ENCODE measurements at regions not wholly inside any gene's neighbourhood (a gene's known extent, or its start where the extent isn't known, plus 50 kb on each side); places are given as distances from the start of the nearest gene placed in this dataset.
"Not testable (repeated sequence)": the region's sequence is repeated elsewhere in the genome, so short reads cannot be mapped to it uniquely, and the experiment has no call there.

DNA sequence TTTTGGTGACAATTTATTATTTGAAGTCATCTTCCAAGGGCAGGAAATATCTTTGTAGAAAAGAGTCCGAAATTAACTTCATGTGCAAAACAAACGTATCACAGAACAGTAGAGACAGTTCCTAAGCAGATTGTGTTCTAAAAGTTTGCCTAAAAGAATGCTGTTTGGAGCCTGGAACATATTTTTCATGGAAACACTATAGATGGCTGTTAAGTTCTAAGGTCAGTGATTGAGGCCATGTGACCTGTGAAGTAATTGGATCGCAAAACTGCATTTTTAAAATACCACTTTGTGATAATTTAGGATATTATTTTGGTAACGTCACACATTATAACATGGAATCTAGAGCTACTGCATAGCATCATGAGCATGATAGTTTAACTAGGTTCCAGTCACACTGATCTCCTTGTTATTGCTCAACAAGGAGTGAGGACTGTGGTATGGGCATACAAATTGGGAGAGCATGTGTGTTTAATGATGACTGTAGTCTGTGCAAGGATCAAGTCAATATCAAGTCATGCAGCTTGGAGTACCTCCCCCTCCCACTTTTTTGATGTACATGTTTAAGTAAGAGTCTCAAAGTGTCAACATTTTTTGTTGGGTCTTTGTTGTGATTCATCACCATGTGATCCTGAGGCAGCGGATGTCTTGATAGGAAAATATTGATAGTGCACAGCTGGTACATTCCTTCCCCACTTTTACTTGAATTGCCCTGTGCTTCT, 609.3 kb upstream of the CITED2 start:
- no peak for DNase-seq
- in situ Hi-C loops (cut with MboI; ENCODE audit: low pct_unique_long_range_greater_than_20kb, low sequenced_read_pairs): no loop called here

DNA sequence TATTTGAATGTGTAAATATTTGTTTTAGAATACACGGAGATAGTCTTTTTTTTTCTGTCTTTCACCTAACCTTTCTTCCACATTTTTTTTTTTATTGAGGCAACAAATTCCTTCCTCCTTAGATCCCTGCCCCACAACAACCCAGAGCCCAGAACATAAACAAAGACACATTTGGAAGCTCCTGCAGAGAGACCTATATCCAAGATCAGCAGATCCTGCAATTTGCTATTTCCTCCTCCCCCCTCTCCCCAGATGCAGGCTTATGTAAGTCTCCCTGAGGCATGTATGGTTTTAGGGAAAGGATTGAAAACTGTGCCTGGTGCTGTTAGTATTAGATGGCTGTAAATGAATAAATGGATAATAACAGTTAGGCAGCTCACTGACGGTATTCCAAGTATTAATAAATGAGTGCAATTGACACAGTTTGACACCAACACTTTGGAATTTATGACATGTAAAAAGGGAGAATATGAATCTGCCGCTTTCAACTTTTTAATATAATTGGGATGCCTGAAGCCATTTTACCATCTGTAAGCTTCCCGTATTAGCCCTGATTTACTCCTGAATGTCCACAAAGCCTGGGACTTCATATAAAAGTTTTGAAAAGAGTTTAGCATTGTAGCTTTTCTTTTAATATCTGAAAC, 608.3 kb upstream of the CITED2 start:
- no peak for DNase-seq
- in situ Hi-C loops (cut with MboI; ENCODE audit: low pct_unique_long_range_greater_than_20kb, low sequenced_read_pairs): no loop called here

DNA sequence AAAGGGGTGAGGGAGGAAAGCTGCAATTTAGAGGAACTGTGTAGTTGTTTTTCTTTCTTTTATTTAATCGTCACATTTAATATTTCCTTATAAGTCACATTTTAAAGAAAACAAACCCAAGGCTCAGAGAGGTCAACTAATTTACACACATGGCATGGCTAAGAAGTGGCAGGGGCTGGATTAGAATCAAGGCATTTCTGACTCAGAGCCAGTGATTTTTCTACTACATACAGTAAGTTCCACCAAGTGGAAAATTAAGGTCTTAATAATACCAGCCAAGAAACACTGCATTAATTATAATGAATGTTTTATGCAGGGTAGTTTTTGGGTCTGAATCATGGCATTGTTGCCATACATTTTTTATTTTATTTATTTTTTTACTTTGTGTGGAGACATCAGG, 607.7 kb upstream of the CITED2 start:
- in situ Hi-C loops (cut with MboI; ENCODE audit: low pct_unique_long_range_greater_than_20kb, low sequenced_read_pairs): no loop called here
- DNase-seq: no peak

DNA sequence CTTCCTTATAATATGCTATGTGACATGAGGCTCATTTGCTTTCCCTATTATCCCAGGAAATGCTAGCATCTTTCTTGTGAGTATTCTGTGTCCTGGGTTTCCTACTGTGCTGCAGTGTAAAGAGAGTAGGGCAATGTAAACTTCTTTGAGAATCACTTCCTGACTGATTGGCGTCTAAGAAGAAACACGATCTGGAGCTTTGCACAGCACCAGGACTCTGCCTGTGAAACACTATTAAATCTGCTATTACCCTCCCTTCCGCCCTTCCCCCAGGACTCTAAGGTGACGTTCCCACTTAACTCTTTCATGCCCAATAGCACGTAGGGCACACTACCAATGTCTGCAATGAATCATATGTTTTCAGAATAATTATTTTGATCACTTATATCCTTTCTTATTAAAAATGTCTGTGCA, 607.3 kb upstream of the CITED2 start:
- in situ Hi-C loops (cut with MboI; ENCODE audit: low pct_unique_long_range_greater_than_20kb, low sequenced_read_pairs): no loop called here
- DNase-seq: peak; percentile 46

DNA sequence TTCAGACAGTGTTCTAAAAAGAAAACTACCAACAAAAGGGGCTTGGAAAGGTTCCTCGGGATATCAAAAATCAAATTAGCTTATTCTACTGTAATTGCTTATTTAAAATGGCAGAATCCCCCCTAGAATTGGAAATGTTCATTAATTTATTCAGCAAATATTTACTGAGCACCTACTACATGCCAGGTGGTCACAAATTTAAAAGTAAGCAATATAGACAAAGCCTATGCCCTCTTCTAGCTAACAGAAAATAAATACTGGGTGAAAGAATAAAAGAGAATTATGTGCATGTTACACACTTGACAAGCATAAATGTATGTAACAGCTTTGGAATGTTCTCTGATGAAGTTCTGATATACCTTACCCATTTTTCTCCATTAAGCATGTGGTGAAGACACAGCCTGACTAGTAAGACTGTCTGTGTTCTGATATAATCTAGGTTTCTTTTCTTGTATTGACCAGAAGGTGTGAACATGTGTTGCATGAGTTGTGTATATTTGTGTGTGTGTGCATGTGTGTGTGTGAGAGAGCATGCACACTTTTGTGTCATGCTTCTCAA, 606.7 kb upstream of the CITED2 start:
- in situ Hi-C loops (cut with MboI; ENCODE audit: low pct_unique_long_range_greater_than_20kb, low sequenced_read_pairs): no loop called here
- DNase-seq: no peak

DNA sequence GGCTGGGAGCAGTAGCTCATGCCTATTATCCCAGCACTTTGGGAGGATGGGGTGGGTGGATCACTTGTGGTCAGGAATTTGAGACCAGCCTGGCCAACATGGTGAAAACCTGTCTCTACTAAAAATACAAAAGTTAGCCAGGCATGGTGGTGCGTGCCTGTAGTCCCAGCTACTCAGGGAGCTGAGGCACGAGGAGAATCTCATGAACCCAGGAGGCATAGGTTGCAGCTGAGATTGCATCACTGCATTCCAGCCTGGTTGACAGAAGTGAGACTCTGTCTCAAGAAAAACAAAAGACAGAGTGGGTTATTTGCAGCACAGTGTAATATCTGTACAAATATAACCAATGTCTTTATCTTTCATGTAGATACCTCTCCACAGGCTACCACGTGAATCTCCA, 606.2 kb upstream of the CITED2 start:
- DNase-seq; in situ Hi-C loops (cut with MboI; ENCODE audit: low pct_unique_long_range_greater_than_20kb, low sequenced_read_pairs): not testable (repeated sequence)

GRCh38 chr6:139979021-139979725, 604.7 kb upstream of the CITED2 start:
- in situ Hi-C loops (cut with MboI; ENCODE audit: low pct_unique_long_range_greater_than_20kb, low sequenced_read_pairs): no loop called here
- DNase-seq: no peak

GRCh38 chr6:139977887-139978332, 603.5 kb upstream of the CITED2 start:
- in situ Hi-C loops (cut with MboI; ENCODE audit: low pct_unique_long_range_greater_than_20kb, low sequenced_read_pairs): no loop called here
- no peak for DNase-seq

DNA sequence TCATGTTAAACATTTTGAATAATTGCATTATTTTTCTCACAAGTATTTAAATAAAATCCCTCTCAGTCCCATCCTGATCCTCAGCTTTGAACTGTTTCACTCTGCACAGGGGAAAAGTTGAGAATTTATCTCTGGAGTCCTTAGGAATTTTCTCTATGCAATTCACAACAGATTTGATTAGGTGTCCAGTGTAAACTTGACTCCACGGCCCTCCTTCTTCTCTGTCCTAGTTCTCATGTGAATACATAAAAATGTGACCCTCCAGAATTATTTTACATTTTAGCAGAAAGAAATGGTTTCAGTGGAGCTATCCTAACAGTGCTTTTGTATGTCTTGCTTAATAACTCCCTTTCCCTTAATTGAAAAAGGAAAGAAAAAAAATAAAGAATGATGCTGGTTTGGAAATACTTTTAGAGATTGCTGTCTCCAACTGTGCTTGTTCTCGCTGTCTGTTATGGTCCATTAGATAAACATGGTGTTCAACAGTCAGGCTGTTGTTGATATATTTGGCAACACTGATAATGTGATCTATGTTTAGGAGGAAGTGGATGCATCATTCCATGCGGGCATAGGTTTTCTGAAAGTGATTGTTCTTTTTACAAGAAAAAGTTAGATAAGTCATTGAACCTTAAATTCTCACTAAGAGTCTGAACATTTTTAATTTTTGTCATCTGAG, 599.4 kb upstream of the CITED2 start:
- peak; percentile 55 for DNase-seq
- in situ Hi-C loops (cut with MboI; ENCODE audit: low pct_unique_long_range_greater_than_20kb, low sequenced_read_pairs): no loop called here

DNA sequence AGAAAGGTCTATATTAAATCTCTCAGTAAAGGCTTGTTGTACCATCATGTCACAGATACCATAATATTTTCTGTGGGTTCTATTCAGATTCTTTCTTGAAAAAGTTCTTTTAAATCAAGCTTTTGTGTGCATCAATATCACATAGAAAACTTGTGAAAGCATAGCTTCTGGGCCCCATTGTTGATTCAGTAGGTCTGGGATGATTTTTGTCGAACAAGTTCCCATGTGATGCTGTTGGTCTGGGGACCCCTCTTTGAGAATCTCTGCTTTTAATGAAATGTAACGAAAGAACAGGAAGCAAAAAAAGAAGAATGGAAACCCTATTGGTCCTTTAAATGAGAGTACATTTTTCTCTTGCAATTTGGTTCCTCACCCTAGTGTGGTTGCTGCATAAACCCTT, 597.7 kb upstream of the CITED2 start:
- DNase-seq: no peak
- in situ Hi-C loops (cut with MboI; ENCODE audit: low pct_unique_long_range_greater_than_20kb, low sequenced_read_pairs): no loop called here

- DNase-seq: no peak
- in situ Hi-C loops (cut with MboI; ENCODE audit: low pct_unique_long_range_greater_than_20kb, low sequenced_read_pairs): no loop called here
These were observed 596.1 kb upstream of the CITED2 start for GRCh38 chr6:139970591-139970991.

GRCh38 chr6:139967497-139967896, 593.0 kb upstream of the CITED2 start:
- in situ Hi-C loops (cut with MboI; ENCODE audit: low pct_unique_long_range_greater_than_20kb, low sequenced_read_pairs): no loop called here
- DNase-seq: no peak

DNA sequence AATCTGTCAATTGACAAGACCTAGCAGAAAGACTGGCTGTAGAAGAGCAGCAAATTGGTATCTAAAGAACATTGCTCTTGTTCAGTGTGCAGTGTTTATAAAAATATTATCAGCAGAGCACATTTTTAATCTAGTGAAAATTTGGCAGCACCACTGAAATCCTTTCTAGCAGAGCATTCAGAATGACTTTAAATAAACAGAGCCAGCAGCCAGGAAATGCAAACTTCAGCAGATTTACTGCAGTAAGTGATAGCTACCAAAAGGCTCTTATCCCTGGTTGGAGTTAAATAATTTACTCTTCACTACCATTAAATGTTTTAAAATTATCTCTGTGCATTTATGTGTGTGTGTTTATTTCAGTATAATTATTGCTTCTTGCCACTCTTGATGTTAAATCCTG, 590.9 kb upstream of the CITED2 start:
- DNase-seq: no peak
- in situ Hi-C loops (cut with MboI; ENCODE audit: low pct_unique_long_range_greater_than_20kb, low sequenced_read_pairs): no loop called here

GRCh38 chr6:139964737-139965136, 590.3 kb upstream of the CITED2 start:
- in situ Hi-C loops (cut with MboI; ENCODE audit: low pct_unique_long_range_greater_than_20kb, low sequenced_read_pairs): no loop called here
- no peak for DNase-seq

DNA sequence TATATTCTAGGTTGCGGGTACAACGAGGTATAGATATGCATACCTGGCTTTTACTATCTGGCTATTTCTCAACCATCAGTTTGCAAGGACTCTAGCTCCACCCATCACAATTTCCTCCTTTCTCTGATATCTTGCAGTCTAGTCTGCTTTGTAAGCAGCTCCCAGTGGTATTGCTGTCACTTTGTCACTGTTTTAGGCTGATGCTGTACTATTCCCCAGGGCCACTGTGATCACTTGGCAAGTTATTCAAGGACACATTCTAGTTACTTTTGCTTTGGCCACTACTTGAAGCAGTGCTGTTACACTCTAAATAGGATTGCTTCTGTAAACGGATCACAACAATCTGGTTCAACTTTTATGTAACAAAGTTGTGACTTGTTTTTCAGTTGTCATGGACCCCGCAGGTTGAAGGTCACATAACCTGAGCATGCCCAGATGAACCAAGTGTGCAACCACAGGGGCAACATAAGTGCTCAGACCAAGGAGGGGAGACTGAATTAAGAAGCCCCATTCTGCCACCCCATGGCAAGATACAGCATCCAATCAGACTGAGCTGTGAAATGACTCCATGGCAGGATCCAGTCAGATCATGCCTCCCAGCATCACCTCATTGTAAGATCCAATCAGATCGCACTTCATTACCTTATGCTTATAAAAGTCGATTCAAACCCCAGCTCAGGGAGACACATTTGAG, 588.4 kb upstream of the CITED2 start:
- DNase-seq: no peak
- in situ Hi-C loops (cut with MboI; ENCODE audit: low pct_unique_long_range_greater_than_20kb, low sequenced_read_pairs): no loop called here

DNA sequence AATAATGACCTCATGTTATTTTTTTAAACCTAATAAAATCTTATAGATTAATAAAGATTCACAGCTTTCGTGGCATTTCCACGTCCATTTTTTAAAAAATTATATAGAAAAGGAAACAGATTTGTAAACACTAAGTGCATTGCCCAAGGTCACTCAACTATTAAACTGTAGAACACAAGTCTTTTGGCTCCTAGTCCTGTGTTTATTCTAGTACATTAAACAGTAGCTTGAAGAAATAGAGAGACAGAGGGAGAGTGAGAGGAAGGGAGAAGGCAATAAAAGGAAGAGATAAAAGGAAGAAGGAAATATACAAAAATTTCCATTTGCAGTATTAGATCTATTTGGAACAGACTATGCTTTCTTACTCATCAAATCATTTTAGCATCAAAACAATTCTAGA, 586.7 kb upstream of the CITED2 start:
- DNase-seq: no peak
- in situ Hi-C loops (cut with MboI; ENCODE audit: low pct_unique_long_range_greater_than_20kb, low sequenced_read_pairs): no loop called here

DNA sequence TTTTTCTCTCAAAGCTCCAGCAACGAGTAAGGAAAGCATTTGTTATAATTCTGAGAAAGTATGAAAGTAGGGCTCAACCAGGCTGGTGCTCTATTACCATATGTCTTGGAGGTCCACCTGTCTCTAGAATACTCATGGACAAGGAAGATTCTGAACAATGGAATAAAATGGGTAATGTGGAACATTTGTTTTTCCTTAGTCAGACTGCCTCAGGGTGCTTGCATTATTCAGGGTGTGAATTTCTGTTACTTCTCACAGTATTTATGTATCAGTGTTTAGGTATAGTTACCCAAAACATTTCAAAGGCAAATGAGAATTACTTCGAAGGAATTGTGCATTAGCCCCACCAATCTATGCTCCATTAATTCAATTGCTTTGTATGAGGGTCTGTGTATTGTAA, 586.2 kb upstream of the CITED2 start:
- in situ Hi-C loops (cut with MboI; ENCODE audit: low pct_unique_long_range_greater_than_20kb, low sequenced_read_pairs): no loop called here
- no peak for DNase-seq

DNA sequence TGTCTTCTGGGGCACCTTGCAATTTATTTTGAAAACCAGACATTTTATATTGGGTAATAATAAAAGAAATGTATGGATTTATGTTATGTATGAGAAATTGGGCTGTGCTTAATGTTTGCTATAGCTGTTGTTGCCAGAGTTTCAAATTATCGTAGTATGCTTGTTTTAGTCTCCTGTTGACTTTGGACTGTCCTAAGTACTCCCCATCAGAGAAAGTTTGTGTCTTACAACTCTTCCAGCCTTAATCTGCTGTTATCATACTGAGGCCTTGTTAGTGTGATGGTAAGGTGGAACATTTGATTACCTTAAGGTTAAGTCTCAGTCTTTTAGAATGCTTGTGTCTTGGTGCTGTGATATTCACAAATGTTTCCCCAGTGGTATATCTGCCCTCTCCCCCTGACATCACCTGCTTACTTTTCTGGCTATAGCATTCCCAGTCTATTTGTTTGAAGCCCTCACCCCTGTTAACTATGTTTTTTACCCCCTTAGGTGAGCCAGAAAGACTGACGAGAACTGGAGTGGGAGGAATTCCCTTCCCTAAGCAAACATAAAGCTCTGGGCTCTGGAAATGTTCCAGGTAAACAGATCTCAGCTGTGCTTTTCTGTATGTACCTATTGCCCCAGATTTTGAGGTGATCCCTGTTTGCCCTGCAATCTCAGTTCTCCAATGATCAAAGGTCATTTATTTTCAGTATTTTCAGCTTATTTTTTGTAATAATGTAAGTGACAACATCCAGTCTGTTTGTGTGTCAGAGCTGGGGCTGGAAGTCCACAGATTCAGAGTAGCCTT, 581.1 kb upstream of the CITED2 start:
- no peak for DNase-seq
- in situ Hi-C loops (cut with MboI; ENCODE audit: low pct_unique_long_range_greater_than_20kb, low sequenced_read_pairs): no loop called here
